ENCODE measurements at regions not wholly inside any gene's neighbourhood (a gene's known extent, or its start where the extent isn't known, plus 50 kb on each side); places are given as distances from the start of the nearest gene placed in this dataset.

GRCh38 chr13:21970918-21971317 is 300.0 kb downstream of the FGF9 start:
- DNase-seq: no peak

- no peak for DNase-seq
Measured at GRCh38 chr13:21971662-21972621, 301.1 kb downstream of the FGF9 start.

- DNase-seq: peak; percentile 11
Measured at GRCh38 chr13:21973437-21974125, 302.7 kb downstream of the FGF9 start.

GRCh38 chr13:21974741-21975140 is 303.9 kb downstream of the FGF9 start:
- no peak for DNase-seq

GRCh38 chr13:21976159-21976558 is 305.3 kb downstream of the FGF9 start:
- DNase-seq: no peak

GRCh38 chr13:21979161-21979806 is 308.4 kb downstream of the FGF9 start:
- no peak for DNase-seq

- no peak for DNase-seq
Measured at GRCh38 chr13:21980049-21980448, 309.2 kb downstream of the FGF9 start.

GRCh38 chr13:21984156-21984555 is 313.3 kb downstream of the FGF9 start:
- no peak for DNase-seq

GRCh38 chr13:21986602-21987001 is 315.7 kb downstream of the FGF9 start:
- no peak for DNase-seq

- no peak for DNase-seq
Measured at GRCh38 chr13:21987793-21988192, 316.9 kb downstream of the FGF9 start.

GRCh38 chr13:21988624-21989023 is 317.8 kb downstream of the FGF9 start:
- no peak for DNase-seq

GRCh38 chr13:21996049-21996448 is 325.2 kb downstream of the FGF9 start:
- no peak for DNase-seq

GRCh38 chr13:21997726-21998125 is 326.9 kb downstream of the FGF9 start:
- no peak for DNase-seq

- no peak for DNase-seq
Measured at GRCh38 chr13:21998279-21998990, 327.6 kb downstream of the FGF9 start.

- DNase-seq: no peak
Measured at GRCh38 chr13:21999666-22000065, 328.8 kb downstream of the FGF9 start.

- DNase-seq: no peak
Measured at GRCh38 chr13:22000191-22000590, 329.3 kb downstream of the FGF9 start.

- DNase-seq: no peak
Measured at GRCh38 chr13:22001336-22001735, 330.5 kb downstream of the FGF9 start.

- DNase-seq: no peak
Measured at GRCh38 chr13:22002893-22003292, 332.0 kb downstream of the FGF9 start.

GRCh38 chr13:22009500-22009899 is 338.6 kb downstream of the FGF9 start:
- no peak for DNase-seq

- no peak for DNase-seq
Measured at GRCh38 chr13:22009937-22010336, 339.1 kb downstream of the FGF9 start.

- no peak for DNase-seq
Measured at GRCh38 chr13:22012686-22013085, 341.8 kb downstream of the FGF9 start.

- DNase-seq: no peak
Measured at GRCh38 chr13:22014469-22014868, 343.6 kb downstream of the FGF9 start.

GRCh38 chr13:22017226-22017625 is 346.4 kb downstream of the FGF9 start:
- no peak for DNase-seq
